GM23338 (cell line): ENCODE measurements at regions not wholly inside any gene's neighbourhood (a gene's known extent, or its start where the extent isn't known, plus 50 kb on each side); places are given as distances from the start of the nearest gene placed in this dataset.

Experiments
- CREB1 ChIP-seq: fragments of 250-450 bp; sonication (Bioruptor Pico); IDR thresholded peaks from 2 replicates; pipeline ENCODE4 v1.5.0; 2020; ENCODE audit warnings: low read depth, mild to moderate bottlenecking, moderate library complexity
- CTCF ChIP-seq, 2 experiments: fragments of 200-600 bp in 1 of 2; sonication (generic) in 1 of 2; conservative IDR thresholded peaks; 2 replicates each; pipeline versions ENCODE4 v1.5.1 to v1.6.1; 2016 to 2017; ENCODE audit warnings: antibody characterized with exemption in 2 of 2, low read depth in 2 of 2, mild to moderate bottlenecking in 2 of 2, moderate library complexity in 1 of 2
- EZH2 ChIP-seq: fragments of 200-600 bp; sonication (generic); IDR thresholded peaks from one replicate; pipeline ENCODE4 v1.8.0; 2017; ENCODE audit warnings: antibody characterized with exemption, mild to moderate bottlenecking, low read depth; ENCODE audit not compliant: unreplicated experiment
- EZH2phosphoT487 ChIP-seq: fragments of 200-600 bp; sonication (generic); IDR thresholded peaks from one replicate; pipeline ENCODE4 v1.8.1; 2018; ENCODE audit warnings: antibody characterized with exemption; ENCODE audit not compliant: unreplicated experiment
- POLR2AphosphoS5 ChIP-seq: IDR thresholded peaks from 2 replicates; pipeline ENCODE4 v1.6.1; 2016; ENCODE audit warnings: antibody characterized with exemption, low read depth
- REST ChIP-seq: IDR thresholded peaks from one replicate; pipeline ENCODE4 v1.6.1; 2018; ENCODE audit warnings: antibody characterized with exemption; ENCODE audit not compliant: unreplicated experiment
- ZNF114 ChIP-seq: fragments of 250-450 bp; sonication (Bioruptor Pico); IDR thresholded peaks from 2 replicates; pipeline ENCODE4 v1.5.0; 2020; ENCODE audit warnings: mild to moderate bottlenecking, moderate library complexity
- ZNF462 ChIP-seq: fragments of 250-450 bp; sonication (Bioruptor Pico); IDR thresholded peaks from 2 replicates; pipeline ENCODE4 v1.5.0; 2020; ENCODE audit warnings: mild to moderate bottlenecking, moderate library complexity

GRCh38 chr9:29685531-29685930 is 2112.2 kb upstream of the C9orf72 start:
- TF ChIP-seq CTCF (conservative IDR thresholded peaks at IDR 0.05; ENCODE audit: low read depth in 2 of 2) (no peak), POLR2AphosphoS5 (no peak), EZH2 (no peak), EZH2phosphoT487 (no peak), REST (no peak), ZNF462 (CRISPR knock-in tag) (no peak), ZNF114 (CRISPR knock-in tag) (no peak), CREB1 (no peak)
